Progenitor cell of endocrine pancreas (in vitro differentiated cells): ENCODE measurements at regions not wholly inside any gene's neighbourhood (a gene's known extent, or its start where the extent isn't known, plus 50 kb on each side); places are given as distances from the start of the nearest gene placed in this dataset.
A peak's percentile ranks its signal among the peaks of the same experiment; 100 is the strongest.
"Not testable (repeated sequence)": the region's sequence is repeated elsewhere in the genome, so short reads cannot be mapped to it uniquely, and the experiment has no call there.

ENCODE experiments used
- DNase-seq: peaks from one replicate; pipeline ENCODE4 v3.0.0; 2021; ENCODE audit warnings: low spot score; ENCODE audit not compliant: unreplicated experiment
- H3K27ac Mint-ChIP-seq: 2 replicates; pipeline ENCODE4 v1.8.0; 2021; ENCODE audit warnings: mild to moderate bottlenecking, moderate library complexity, mixed read lengths
- H3K27me3 Mint-ChIP-seq: 2 replicates; pipeline ENCODE4 v1.8.0; 2021; ENCODE audit warnings: mixed read lengths
- H3K36me3 Mint-ChIP-seq: 2 replicates; pipeline ENCODE4 v1.8.0; 2022; ENCODE audit warnings: mixed read lengths; ENCODE audit not compliant: insufficient read depth
- H3K4me1 Mint-ChIP-seq: 2 replicates; pipeline ENCODE4 v1.8.0; 2021; ENCODE audit warnings: low read depth, mixed read lengths
- H3K4me3 Mint-ChIP-seq: 2 replicates; pipeline ENCODE4 v1.8.0; 2021; ENCODE audit warnings: low read depth, mild to moderate bottlenecking, moderate library complexity, mixed read lengths
- H3K9me3 Mint-ChIP-seq: 2 replicates; pipeline ENCODE4 v1.8.0; 2021; ENCODE audit warnings: low read depth, mixed read lengths
- TF ChIP-seq, protein P1 (sequence below): fragments of 200-600 bp; sonication (generic); IDR thresholded peaks from one replicate; pipeline ENCODE4 v1.5.0; 2021; ENCODE audit warnings: antibody characterized with exemption, mild to moderate bottlenecking; ENCODE audit not compliant: unreplicated experiment

- Mint-ChIP-seq H3K9me3 (peaks cover 5% of the 10 kb centered on the region), H3K36me3 (peaks cover 4% of the 10 kb centered on the region), H3K27ac (peak overlapping the region; percentile 31), H3K4me3 (no peak overlapping the region), H3K4me1 (peaks cover 20% of the 10 kb centered on the region), H3K27me3 (no peaks in the 10 kb centered on the region)
- no peak for DNase-seq
- TF ChIP-seq, protein P1, sequence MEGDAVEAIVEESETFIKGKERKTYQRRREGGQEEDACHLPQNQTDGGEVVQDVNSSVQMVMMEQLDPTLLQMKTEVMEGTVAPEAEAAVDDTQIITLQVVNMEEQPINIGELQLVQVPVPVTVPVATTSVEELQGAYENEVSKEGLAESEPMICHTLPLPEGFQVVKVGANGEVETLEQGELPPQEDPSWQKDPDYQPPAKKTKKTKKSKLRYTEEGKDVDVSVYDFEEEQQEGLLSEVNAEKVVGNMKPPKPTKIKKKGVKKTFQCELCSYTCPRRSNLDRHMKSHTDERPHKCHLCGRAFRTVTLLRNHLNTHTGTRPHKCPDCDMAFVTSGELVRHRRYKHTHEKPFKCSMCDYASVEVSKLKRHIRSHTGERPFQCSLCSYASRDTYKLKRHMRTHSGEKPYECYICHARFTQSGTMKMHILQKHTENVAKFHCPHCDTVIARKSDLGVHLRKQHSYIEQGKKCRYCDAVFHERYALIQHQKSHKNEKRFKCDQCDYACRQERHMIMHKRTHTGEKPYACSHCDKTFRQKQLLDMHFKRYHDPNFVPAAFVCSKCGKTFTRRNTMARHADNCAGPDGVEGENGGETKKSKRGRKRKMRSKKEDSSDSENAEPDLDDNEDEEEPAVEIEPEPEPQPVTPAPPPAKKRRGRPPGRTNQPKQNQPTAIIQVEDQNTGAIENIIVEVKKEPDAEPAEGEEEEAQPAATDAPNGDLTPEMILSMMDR, result no peak
Observed at GRCh38 chr6:109255946-109256640, 126.2 kb downstream of the CD164 start.

DNA sequence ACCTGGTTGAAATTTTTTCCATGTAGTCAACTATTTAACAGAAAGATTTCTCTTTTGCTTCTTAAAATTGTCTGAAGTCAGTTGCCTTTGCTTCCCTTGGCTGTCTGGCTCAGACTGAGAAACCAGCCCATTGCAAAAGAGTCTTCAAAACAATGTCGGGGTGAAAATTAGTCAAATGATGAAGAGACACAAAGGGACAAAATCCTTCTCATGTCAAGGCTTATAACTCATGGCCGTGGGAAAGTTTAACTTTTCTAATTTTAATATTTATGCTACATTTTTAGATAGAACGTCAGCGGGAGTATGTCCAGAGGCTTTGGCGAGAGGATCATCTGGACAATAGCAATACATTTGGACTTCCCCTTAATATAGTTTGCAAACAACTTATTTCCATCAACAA, 127.2 kb downstream of the CD164 start:
- Mint-ChIP-seq H3K9me3 (peaks cover 5% of the 10 kb centered on the region), H3K27me3 (no peaks in the 10 kb centered on the region), H3K27ac (no peak overlapping the region), H3K4me3 (no peak overlapping the region), H3K4me1 (peaks cover 20% of the 10 kb centered on the region), H3K36me3 (peaks cover 4% of the 10 kb centered on the region)
- TF ChIP-seq, protein P1, result no peak
- DNase-seq, result no peak

DNA sequence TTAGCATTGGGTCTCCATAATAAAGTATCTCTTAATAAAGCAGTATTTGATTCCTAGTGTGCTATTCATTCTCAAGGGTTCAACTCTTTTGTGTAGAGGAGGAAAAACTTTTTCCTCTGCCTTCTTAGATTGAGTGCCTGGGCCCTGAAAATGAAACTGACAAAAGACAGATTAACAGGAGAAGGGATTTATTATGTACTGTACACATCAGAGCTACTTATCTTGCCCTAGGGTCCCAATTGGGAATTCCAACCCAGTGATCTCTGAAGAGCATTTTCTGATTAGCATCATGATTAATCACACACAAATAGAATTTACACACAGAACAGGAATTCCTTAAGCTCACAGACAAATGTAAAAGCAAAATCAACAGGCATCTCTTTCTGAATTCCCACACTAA, 128.9 kb downstream of the CD164 start:
- Mint-ChIP-seq H3K4me3 (no peak overlapping the region), H3K27ac (no peak overlapping the region), H3K9me3 (peaks cover 5% of the 10 kb centered on the region), H3K27me3 (no peaks in the 10 kb centered on the region), H3K4me1 (peaks cover 16% of the 10 kb centered on the region), H3K36me3 (peaks cover 4% of the 10 kb centered on the region)
- TF ChIP-seq, protein P1, result no peak
- DNase-seq, result no peak

GRCh38 chr6:109252261-109253041, 129.8 kb downstream of the CD164 start:
- H3K4me3 Mint-ChIP-seq, result no peak overlapping the region
- TF ChIP-seq, protein P1, result no peak

DNA sequence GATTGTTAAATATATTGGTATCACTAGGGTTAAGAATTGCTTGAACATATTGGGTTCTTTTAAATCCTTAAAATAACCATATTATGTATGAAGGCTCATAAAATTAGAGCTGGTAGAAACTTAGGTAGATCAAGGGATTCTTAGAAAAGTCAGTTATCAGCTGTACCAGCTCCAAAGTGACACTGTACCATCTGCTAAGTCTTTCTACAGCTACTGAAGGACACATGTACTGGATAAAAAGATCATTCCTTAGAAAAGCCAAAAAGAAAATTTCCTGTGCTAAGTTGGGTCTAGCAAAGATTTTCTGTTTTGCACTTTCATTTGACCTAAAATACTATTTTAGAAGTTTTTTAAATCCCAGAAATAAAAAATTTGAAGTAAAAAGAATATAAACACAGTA, 130.4 kb downstream of the CD164 start:
- peaks cover 4% of the 10 kb centered on the region for H3K36me3 Mint-ChIP-seq
- no peak overlapping the region for H3K27ac Mint-ChIP-seq
- H3K9me3 Mint-ChIP-seq, result peaks cover 5% of the 10 kb centered on the region
- no peak overlapping the region for H3K4me3 Mint-ChIP-seq
- H3K27me3 Mint-ChIP-seq, result no peaks in the 10 kb centered on the region
- no peak for DNase-seq
- peaks cover 11% of the 10 kb centered on the region for H3K4me1 Mint-ChIP-seq
- TF ChIP-seq, protein P1, result no peak

More at GRCh38 chr6:109252261-109253041, 129.8 kb downstream of the CD164 start:
- Mint-ChIP-seq H3K9me3 (peaks cover 5% of the 10 kb centered on the region), H3K27ac (no peak overlapping the region), H3K36me3 (peaks cover 4% of the 10 kb centered on the region), H3K27me3 (no peaks in the 10 kb centered on the region), H3K4me1 (peaks cover 12% of the 10 kb centered on the region)
- DNase-seq, result no peak

- DNase-seq, H3K9me3 Mint-ChIP-seq, H3K4me1 Mint-ChIP-seq, H3K27me3 Mint-ChIP-seq, H3K36me3 Mint-ChIP-seq: not testable (repeated sequence)
- peak overlapping the region; percentile 66 for H3K4me3 Mint-ChIP-seq
- peak overlapping the region; percentile 75 for H3K27ac Mint-ChIP-seq
Observed at GRCh38 chr6:109250544-109251156, 131.6 kb downstream of the CD164 start.
